ENCODE measurements at regions not wholly inside any gene's neighbourhood (a gene's known extent, or its start where the extent isn't known, plus 50 kb on each side); places are given as distances from the start of the nearest gene placed in this dataset.

DNA sequence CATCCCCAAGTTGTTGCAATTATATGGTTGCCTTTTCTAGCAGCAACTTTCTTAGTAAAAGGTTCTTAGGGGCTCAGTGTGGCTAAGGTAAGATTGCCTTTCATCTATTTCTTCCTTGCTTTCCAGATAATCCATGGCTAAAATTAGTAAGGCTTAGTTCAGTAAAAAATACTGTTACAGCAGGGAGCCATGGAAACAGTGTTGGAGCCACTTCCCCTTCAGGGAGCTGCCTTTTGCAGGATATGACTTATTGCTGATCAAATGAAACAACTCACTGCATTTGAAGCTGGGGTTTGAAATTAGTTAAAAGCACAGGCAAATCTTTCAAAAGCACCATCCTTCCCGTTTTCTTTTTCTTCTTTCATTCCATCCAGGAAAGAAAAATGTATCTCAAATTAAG lies 184.3 kb downstream of the C11orf87 start:
- no peak for TF ChIP-seq EZH2 (IDR thresholded peaks at IDR 0.05; ENCODE audit: borderline replicate concordance)
- no peak for TF ChIP-seq CTCF (IDR thresholded peaks at IDR 0.05; ENCODE audit: poor library complexity)
